Stomach smooth muscle (tissue), 2 donors: ENCODE measurements at regions not wholly inside any gene's neighbourhood (a gene's known extent, or its start where the extent isn't known, plus 50 kb on each side); places are given as distances from the start of the nearest gene placed in this dataset.

Experiments
- H3K27ac ChIP-seq: one replicate; pipeline ENCODE4 v1.7.0; 2013; ENCODE audit warnings: mild to moderate bottlenecking, low read length, inconsistent platforms
- H3K27me3 ChIP-seq, 2 donors: one replicate each; pipeline ENCODE4 v1.7.0; 2013; ENCODE audit warnings: low read length in 2 of 2; ENCODE audit not compliant: insufficient read depth in 2 of 2, control insufficient read depth in 1 of 2
- H3K36me3 ChIP-seq, 2 donors: one replicate each; pipeline ENCODE4 v1.7.0; 2013; ENCODE audit warnings: low read length in 2 of 2; ENCODE audit not compliant: control insufficient read depth in 2 of 2, insufficient read depth in 2 of 2
- H3K4me1 ChIP-seq: one replicate; pipeline ENCODE4 v1.7.0; 2013; ENCODE audit warnings: low read length; ENCODE audit not compliant: control insufficient read depth, insufficient read depth
- H3K4me3 ChIP-seq, 2 donors: one replicate each; pipeline ENCODE4 v1.7.0; 2013; ENCODE audit warnings: low read length in 2 of 2
- H3K9ac ChIP-seq, 2 donors: one replicate each; pipeline ENCODE4 v1.7.0; 2013; ENCODE audit warnings: low read length in 2 of 2, mild to moderate bottlenecking in 1 of 2
- H3K9me3 ChIP-seq, 2 donors: one replicate each; pipeline ENCODE4 v1.7.0; 2013; ENCODE audit warnings: low read length in 2 of 2; ENCODE audit not compliant: control insufficient read depth in 2 of 2
- donor health status: healthy.
- donor health status: Pancreatic carcinoma.

DNA sequence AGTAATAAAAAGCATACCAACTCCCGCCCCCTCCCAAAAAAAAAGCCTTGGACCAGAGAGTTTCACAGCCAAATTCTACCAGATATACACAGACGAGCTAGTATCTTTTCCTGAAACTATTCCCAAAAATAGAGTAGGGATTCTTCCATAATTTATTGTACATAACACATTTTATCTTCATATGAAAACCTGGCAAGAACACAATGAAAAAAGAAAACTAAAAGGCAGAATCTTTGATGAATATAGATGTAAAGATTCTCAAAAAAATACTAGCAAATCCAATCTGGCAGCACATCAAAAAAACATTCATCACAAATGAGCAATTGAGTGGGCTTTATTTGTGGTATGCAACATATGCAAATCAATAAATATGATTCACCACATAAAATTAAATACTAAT is 798.8 kb downstream of the CDH18 start:
- H3K4me3 ChIP-seq: no peak overlapping the region
- H3K9me3 ChIP-seq: no peaks in the 10 kb centered on the region
- H3K36me3 ChIP-seq: no peaks in the 10 kb centered on the region

DNA sequence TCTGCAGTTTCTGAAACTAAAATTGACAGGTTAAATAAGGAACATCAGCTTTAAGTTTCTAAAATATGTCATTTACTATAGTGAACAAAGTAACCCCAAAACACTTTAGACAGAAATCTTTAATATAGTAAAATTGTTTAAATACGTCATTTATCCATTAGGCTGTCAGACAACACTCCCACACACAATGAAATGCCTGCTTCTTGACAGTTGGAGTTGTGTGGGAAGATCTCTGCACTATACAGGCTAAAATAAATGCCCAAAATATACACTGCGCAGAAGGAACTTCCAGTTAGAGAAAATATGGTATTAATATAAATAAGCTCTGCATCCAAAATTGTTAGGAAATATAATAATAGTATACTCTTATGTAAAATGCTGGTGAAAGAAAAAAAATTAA is 794.4 kb downstream of the CDH18 start:
- no peak overlapping the region for H3K9ac ChIP-seq
- no peaks in the 10 kb centered on the region for H3K27me3 ChIP-seq
- H3K4me1 ChIP-seq: no peaks in the 10 kb centered on the region
- H3K27ac ChIP-seq: no peak overlapping the region
- no peaks in the 10 kb centered on the region for H3K9me3 ChIP-seq
- H3K36me3 ChIP-seq: no peaks in the 10 kb centered on the region
- no peak overlapping the region for H3K4me3 ChIP-seq

More for the DNA sequence above, 798.8 kb downstream of the CDH18 start:
- H3K4me1 ChIP-seq: no peaks in the 10 kb centered on the region
- no peak overlapping the region for H3K9ac ChIP-seq
- H3K27ac ChIP-seq: no peak overlapping the region
- H3K27me3 ChIP-seq: no peaks in the 10 kb centered on the region

DNA sequence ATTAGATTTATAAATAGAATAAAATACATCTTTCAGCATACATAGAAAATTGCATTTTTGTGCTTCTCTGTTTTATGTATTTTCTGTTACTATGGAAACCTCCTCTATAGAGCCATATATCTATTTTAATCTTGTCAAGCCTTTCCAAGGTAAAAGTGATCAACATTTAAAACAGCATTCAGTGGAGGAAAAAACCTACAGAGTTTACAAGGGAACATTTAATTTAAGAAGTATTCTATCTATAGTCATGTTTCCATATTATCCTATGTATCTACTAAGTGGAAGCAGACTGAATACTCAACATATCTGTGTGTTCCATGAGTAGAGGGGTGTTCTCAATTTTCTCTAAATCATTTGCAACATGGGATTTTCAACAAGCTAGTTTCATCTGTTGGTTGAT is 791.4 kb downstream of the CDH18 start:
- H3K4me3 ChIP-seq: no peak overlapping the region
- H3K9me3 ChIP-seq: no peaks in the 10 kb centered on the region
- H3K36me3 ChIP-seq: no peaks in the 10 kb centered on the region
- H3K9ac ChIP-seq: no peak overlapping the region
- H3K27me3 ChIP-seq: no peaks in the 10 kb centered on the region
- no peak overlapping the region for H3K27ac ChIP-seq
- no peaks in the 10 kb centered on the region for H3K4me1 ChIP-seq

DNA sequence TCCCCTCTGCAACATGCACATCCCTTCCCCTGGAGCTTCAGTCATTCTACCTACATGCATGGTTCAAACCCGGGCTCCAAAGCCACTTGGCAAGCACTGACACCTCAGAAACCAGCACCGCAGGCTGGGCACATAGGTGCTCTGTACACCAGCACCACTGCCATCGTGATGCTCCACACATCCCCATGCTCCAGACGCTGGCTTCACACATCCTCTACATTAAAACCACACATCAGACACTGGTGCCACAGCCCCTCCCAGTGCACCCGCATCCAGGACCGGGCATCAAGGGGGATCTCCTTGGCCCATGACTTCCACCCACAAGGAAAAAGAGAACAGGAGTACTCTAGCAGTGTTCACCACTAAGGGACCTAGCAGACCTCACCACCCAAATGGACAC is 787.7 kb downstream of the CDH18 start:
- Histone ChIP-seq H3K9ac (no peak overlapping the region), H3K4me1 (no peaks in the 10 kb centered on the region), H3K9me3 (no peaks in the 10 kb centered on the region), H3K27ac (no peak overlapping the region), H3K27me3 (no peaks in the 10 kb centered on the region), H3K4me3 (no peak overlapping the region), H3K36me3 (no peaks in the 10 kb centered on the region)

DNA sequence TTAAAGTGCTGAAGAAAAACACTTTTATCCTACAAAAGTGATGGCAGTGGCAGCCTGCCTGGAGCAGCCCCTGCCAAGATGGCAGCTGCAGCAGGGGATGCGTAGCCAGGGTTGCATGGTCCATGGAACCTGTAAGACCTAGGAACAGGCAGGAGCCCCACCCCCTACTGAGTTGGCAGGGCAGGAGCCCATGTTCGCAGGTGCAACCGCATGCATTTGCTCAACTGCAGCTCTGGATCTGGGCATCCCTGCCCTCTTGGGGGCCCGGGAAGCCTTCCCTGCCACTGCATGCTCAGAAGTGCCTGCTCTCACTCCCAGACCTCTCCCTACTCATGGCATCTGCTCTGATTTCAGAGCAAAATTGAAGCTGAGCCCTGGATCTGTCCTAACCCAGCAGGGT is 779.6 kb downstream of the CDH18 start:
- Histone ChIP-seq H3K27me3 (no peaks in the 10 kb centered on the region), H3K27ac (no peak overlapping the region), H3K9me3 (peaks cover 0 to 2% of the 10 kb centered on the region in 2 donors), H3K4me3 (no peak overlapping the region), H3K4me1 (no peaks in the 10 kb centered on the region), H3K36me3 (no peaks in the 10 kb centered on the region), H3K9ac (no peak overlapping the region)

DNA sequence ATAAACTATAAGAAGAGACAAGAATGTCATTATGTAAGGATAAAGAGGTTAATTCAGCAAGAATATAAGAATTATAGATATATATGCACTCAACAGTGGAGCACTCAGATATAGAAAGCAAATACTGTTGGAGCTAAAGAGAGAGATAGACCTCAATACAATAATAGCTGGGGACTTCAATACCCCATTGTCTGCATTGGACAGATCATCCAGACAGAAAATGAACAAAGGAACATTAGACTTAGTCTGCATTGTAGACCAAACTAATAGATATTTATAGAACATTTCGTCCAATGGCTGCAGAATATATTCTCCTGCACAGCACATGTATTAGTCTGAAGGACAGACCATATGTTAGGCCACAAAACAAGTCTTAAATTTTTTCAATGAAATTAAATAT is 777.1 kb downstream of the CDH18 start:
- Histone ChIP-seq H3K9ac (no peak overlapping the region), H3K9me3 (peaks cover 0 to 2% of the 10 kb centered on the region in 2 donors), H3K36me3 (no peaks in the 10 kb centered on the region), H3K4me1 (no peaks in the 10 kb centered on the region), H3K27me3 (no peaks in the 10 kb centered on the region), H3K4me3 (no peak overlapping the region), H3K27ac (no peak overlapping the region)

DNA sequence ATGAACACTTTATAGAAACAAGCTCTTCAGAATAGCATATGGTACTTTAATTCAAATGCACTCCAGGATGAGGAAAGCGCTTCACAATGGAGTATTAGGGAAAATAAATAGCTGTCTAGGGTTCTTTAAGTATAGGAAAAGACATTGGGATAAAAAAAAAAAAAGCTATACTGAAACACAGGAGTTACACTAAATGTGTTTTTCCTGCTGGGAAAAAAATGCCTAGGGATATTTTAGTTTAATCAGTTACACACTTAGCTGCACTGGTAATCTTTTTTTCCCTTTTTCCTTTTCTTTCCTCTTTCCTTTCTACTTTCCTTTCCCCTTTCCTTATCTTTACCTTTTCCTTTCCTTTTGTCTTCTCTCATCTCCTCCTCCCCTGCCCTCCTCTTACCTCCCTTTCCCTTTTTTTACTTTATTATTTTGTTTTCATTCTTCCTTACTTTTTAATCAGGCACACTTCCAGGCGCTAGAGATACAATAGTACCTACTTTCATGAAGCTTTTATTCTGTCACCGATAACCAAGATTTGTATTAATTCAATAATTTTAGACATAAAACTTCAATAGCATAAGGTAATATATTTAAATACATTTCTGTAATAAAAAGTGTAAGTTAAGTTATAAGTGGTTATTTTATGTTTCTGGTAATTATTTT is 758.7 kb downstream of the CDH18 start:
- H3K27me3 ChIP-seq: no peaks in the 10 kb centered on the region
- H3K27ac ChIP-seq: no peak overlapping the region
- H3K9ac ChIP-seq: no peak overlapping the region
- H3K4me1 ChIP-seq: no peaks in the 10 kb centered on the region
- no peaks in the 10 kb centered on the region for H3K9me3 ChIP-seq
- H3K36me3 ChIP-seq: no peaks in the 10 kb centered on the region
- H3K4me3 ChIP-seq: no peak overlapping the region

DNA sequence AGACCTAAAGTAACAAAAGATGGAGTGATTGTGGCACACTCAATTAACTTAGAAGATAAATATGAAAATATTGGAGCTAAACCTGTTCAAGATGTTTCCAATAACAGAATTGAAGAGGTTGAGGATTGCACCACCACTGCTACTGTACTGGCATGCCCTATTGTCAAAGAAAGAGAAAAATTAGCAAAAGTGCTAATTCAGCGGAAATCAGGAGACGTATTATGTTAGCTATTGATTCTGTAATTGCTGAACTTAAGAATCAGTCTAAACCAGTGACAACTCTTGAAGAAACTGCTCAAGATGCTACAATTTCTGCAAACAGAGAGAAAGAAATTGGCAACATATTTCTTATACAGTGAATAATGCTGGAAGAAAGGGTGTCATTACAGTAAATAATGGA is 754.4 kb downstream of the CDH18 start:
- Histone ChIP-seq H3K36me3 (no peaks in the 10 kb centered on the region), H3K4me1 (no peaks in the 10 kb centered on the region), H3K9me3 (no peaks in the 10 kb centered on the region), H3K27me3 (no peaks in the 10 kb centered on the region), H3K9ac (no peak overlapping the region), H3K4me3 (no peak overlapping the region), H3K27ac (no peak overlapping the region)

DNA sequence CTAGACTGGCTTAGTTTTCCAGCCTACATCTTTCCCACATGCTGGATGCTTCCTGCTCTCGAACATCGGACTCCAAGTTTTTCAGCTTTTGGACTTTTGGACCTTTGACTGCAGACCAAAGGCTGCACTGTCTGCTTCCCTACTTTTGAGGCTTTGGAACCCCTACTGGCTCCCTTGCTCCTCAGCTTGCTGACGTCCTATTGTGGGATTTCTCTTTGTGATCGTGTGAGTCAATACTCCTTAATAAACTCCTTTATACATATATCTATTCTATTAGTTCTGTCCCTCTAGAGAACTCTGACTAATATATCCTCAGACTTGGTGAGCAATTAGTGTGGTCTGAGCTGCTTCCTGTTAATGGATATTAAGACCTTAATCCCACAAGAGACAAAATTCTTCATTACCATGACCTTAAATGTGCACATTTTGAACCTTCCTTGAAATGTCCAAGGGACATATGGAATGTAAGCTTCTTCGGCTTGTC is 752.9 kb downstream of the CDH18 start:
- no peak overlapping the region for H3K4me3 ChIP-seq
- no peaks in the 10 kb centered on the region for H3K4me1 ChIP-seq
- H3K36me3 ChIP-seq: no peaks in the 10 kb centered on the region
- H3K9ac ChIP-seq: no peak overlapping the region
- no peak overlapping the region for H3K27ac ChIP-seq
- no peaks in the 10 kb centered on the region for H3K9me3 ChIP-seq
- no peaks in the 10 kb centered on the region for H3K27me3 ChIP-seq

DNA sequence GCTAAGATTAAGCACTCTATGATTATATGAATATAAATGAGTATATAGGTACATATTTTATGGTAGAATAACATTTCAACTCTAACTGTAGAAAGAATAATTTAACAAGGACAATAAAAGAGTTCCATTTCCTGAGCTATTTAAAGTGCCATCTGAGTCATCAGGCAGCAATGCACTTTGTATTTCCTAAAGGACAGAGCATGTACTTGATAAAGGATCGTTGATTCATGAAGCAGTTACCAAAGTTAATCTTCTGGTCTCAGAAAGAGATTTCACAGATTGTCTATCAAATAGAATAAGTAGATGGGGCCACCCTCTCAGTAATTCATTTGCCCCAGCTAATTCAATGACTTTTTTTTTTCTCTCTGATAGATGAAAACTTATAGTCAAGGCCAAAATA is 747.8 kb downstream of the CDH18 start:
- Histone ChIP-seq H3K27ac (no peak overlapping the region), H3K4me3 (no peak overlapping the region), H3K9me3 (no peaks in the 10 kb centered on the region), H3K36me3 (no peaks in the 10 kb centered on the region), H3K4me1 (no peaks in the 10 kb centered on the region), H3K27me3 (no peaks in the 10 kb centered on the region), H3K9ac (no peak overlapping the region)

DNA sequence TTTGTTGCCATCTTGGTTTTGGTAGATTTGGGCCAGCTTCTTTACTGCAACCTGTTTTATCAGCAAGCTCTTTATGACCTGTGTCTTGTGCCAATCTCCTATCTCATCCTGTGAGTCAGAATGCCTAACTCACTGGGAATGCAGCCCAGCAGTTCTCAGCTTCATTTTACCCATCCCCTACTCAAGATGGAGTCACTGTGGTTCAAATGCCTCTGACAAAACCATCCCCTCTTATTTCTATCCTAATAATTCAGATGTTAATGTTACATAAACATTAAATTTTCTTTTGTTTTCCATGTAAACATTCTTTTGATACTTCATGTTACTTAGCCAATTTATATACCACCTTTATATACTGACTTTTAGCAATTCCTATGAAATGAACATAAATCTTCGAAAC is 746.3 kb downstream of the CDH18 start:
- Histone ChIP-seq H3K27me3 (no peaks in the 10 kb centered on the region), H3K9ac (no peak overlapping the region), H3K4me3 (no peak overlapping the region), H3K9me3 (peaks cover 0 to 4% of the 10 kb centered on the region in 2 donors), H3K4me1 (no peaks in the 10 kb centered on the region), H3K27ac (no peak overlapping the region), H3K36me3 (no peaks in the 10 kb centered on the region)
